Keratinocyte (primary cell): ENCODE measurements at regions not wholly inside any gene's neighbourhood (a gene's known extent, or its start where the extent isn't known, plus 50 kb on each side); places are given as distances from the start of the nearest gene placed in this dataset.
"Not testable (repeated sequence)": the region's sequence is repeated elsewhere in the genome, so short reads cannot be mapped to it uniquely, and the experiment has no call there.

Experiments
- DNase-seq: peaks from one replicate; pipeline ENCODE4 v3.0.0-alpha.2; 2011; ENCODE audit warnings: low read depth, missing footprints, low spot score
- FAIRE-seq: peaks from 2 replicates; lab custom pipeline; 2011; peaks lifted over from hg19 to GRCh38; lab: Jason Lieb, UNC
- H2AFZ ChIP-seq: 2 replicates; pipeline ENCODE4 v1.6.0; 2012; ENCODE audit warnings: low read length, control low read depth, inconsistent platforms; ENCODE audit not compliant: control insufficient read depth
- H3K27ac ChIP-seq: 2 replicates; pipeline ENCODE4 v1.5.1; 2011; ENCODE audit warnings: low read length; ENCODE audit not compliant: control insufficient read depth, insufficient read depth
- H3K27me3 ChIP-seq: 3 replicates; pipeline ENCODE4 v1.6.0; 2011; ENCODE audit warnings: low read length; ENCODE audit not compliant: control insufficient read depth, insufficient read depth; ENCODE audit errors: extremely low read depth
- H3K36me3 ChIP-seq, 2 experiments: 2 replicates in 1 of 2; 3 replicates in 1 of 2; pipeline ENCODE4 v1.5.1; 2011; ENCODE audit warnings: low read length in 2 of 2, mild to moderate bottlenecking in 1 of 2; ENCODE audit not compliant: control insufficient read depth in 2 of 2, insufficient read depth in 2 of 2; ENCODE audit errors: extremely low read depth in 1 of 2
- H3K4me1 ChIP-seq: 3 replicates; pipeline ENCODE4 v1.5.1; 2011; ENCODE audit warnings: low read length; ENCODE audit not compliant: control insufficient read depth, insufficient read depth; ENCODE audit errors: extremely low read depth
- H3K4me2 ChIP-seq: 3 replicates; pipeline ENCODE4 v1.6.0; 2011; ENCODE audit warnings: low read depth, low read length; ENCODE audit not compliant: control insufficient read depth, insufficient read depth; ENCODE audit errors: extremely low read depth
- H3K4me3 ChIP-seq, 3 experiments: fragments of 200-600 bp in 1 of 3; sonication (generic) in 1 of 3; 2 replicates in 2 of 3; 3 replicates in 1 of 3; pipeline ENCODE4 v1.5.1; 2011 to 2016; ENCODE audit warnings: low read length in 3 of 3, mild to moderate bottlenecking in 3 of 3, control low read depth in 2 of 3, inconsistent platforms in 1 of 3, low read depth in 1 of 3, mixed read lengths in 1 of 3, mixed run types in 1 of 3, moderate library complexity in 1 of 3; ENCODE audit not compliant: control insufficient read depth in 2 of 3, insufficient read depth in 2 of 3; ENCODE audit errors: extremely low read depth in 1 of 3
- H3K79me2 ChIP-seq: 2 replicates; pipeline ENCODE4 v1.6.0; 2012; ENCODE audit warnings: low read length; ENCODE audit not compliant: control insufficient read depth, insufficient read depth
- H3K9ac ChIP-seq: 3 replicates; pipeline ENCODE4 v1.6.0; 2011; ENCODE audit warnings: low read length; ENCODE audit not compliant: control insufficient read depth, insufficient read depth; ENCODE audit errors: extremely low read depth
- H3K9me1 ChIP-seq: 3 replicates; pipeline ENCODE4 v1.6.0; 2011; ENCODE audit warnings: low read length; ENCODE audit not compliant: control insufficient read depth, insufficient read depth; ENCODE audit errors: extremely low read depth
- H3K9me3 ChIP-seq: 2 replicates; pipeline ENCODE4 v1.5.1; 2012; ENCODE audit warnings: low read depth, low read length; ENCODE audit not compliant: control insufficient read depth
- H4K20me1 ChIP-seq: 3 replicates; pipeline ENCODE4 v1.6.0; 2011; ENCODE audit warnings: low read length; ENCODE audit not compliant: control insufficient read depth, insufficient read depth; ENCODE audit errors: extremely low read depth
- EZH2 ChIP-seq: IDR thresholded peaks from one replicate; pipeline ENCODE4 v1.6.1; 2012; ENCODE audit warnings: inconsistent platforms, mild to moderate bottlenecking, low read length, moderate library complexity
- dilution Hi-C: fragments of 300-500 bp; cut with MboI; formaldehyde crosslinking; loops from one replicate; pipeline ENCODE4 v1.7.0; 2020; ENCODE audit warnings: low sequenced_read_pairs; ENCODE audit not compliant: extremely low pct_ligation_motif_present
- TF ChIP-seq, protein P1 (sequence below), 3 experiments: IDR thresholded peaks in 1 of 3; conservative IDR thresholded peaks in 1 of 3; optimal IDR thresholded peaks in 1 of 3; 2 replicates in 2 of 3; 3 replicates in 1 of 3; pipeline versions ENCODE3 to v1.5.1; 2011; ENCODE audit warnings: low read length in 3 of 3, mild to moderate bottlenecking in 3 of 3, moderate library complexity in 2 of 3, control low read depth in 1 of 3, inconsistent platforms in 1 of 3; ENCODE audit not compliant: insufficient read depth in 2 of 3; ENCODE audit errors: extremely low read depth in 1 of 3

DNA sequence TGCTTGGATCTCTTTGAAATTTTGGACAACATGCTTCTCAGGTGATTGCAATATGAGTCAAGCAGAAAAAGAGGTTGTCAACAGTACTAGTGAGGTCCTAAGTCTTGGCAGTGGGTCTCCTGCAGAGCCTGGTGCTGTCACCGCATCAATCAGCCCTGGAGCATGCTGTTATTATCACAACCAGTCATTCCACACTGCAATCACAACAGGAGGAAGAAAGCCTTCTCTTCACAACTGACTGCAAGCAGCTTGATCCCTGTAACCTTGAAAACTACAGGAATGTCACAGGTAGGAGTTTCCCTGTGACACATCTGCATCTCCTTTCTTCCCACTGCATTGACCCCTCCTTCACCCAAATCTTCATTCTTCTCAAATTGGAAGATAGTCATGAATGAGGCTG, 451.1 kb upstream of the ATP11B start:
- no peaks in the 10 kb centered on the region for H3K36me3 ChIP-seq
- no peak for TF ChIP-seq EZH2
- TF ChIP-seq, protein P1, sequence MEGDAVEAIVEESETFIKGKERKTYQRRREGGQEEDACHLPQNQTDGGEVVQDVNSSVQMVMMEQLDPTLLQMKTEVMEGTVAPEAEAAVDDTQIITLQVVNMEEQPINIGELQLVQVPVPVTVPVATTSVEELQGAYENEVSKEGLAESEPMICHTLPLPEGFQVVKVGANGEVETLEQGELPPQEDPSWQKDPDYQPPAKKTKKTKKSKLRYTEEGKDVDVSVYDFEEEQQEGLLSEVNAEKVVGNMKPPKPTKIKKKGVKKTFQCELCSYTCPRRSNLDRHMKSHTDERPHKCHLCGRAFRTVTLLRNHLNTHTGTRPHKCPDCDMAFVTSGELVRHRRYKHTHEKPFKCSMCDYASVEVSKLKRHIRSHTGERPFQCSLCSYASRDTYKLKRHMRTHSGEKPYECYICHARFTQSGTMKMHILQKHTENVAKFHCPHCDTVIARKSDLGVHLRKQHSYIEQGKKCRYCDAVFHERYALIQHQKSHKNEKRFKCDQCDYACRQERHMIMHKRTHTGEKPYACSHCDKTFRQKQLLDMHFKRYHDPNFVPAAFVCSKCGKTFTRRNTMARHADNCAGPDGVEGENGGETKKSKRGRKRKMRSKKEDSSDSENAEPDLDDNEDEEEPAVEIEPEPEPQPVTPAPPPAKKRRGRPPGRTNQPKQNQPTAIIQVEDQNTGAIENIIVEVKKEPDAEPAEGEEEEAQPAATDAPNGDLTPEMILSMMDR (optimal IDR thresholded peaks at IDR 0.05 in 1 of 3, IDR thresholded peaks at IDR 0.05 in 1 of 3, conservative IDR thresholded peaks at IDR 0.05 in 1 of 3; ENCODE audit: extremely low read depth in 1 of 3, insufficient read depth in 2 of 3, low read length in 3 of 3), result no peak
- dilution Hi-C loops, result no loop called here
- no peaks in the 10 kb centered on the region for H4K20me1 ChIP-seq
- no peak for DNase-seq
- H3K4me3 ChIP-seq, result no peak overlapping the region
- no peak overlapping the region for H3K9ac ChIP-seq
- H3K27me3 ChIP-seq, result no peaks in the 10 kb centered on the region
- no peaks in the 10 kb centered on the region for H3K9me1 ChIP-seq
- H3K79me2 ChIP-seq, result no peaks in the 10 kb centered on the region
- FAIRE-seq, result peak; percentile 5
- no peak overlapping the region for H3K27ac ChIP-seq
- H3K9me3 ChIP-seq, result no peaks in the 10 kb centered on the region
- no peaks in the 10 kb centered on the region for H3K4me1 ChIP-seq
- no peak overlapping the region for H3K4me2 ChIP-seq
- no peak overlapping the region for H2AFZ ChIP-seq

DNA sequence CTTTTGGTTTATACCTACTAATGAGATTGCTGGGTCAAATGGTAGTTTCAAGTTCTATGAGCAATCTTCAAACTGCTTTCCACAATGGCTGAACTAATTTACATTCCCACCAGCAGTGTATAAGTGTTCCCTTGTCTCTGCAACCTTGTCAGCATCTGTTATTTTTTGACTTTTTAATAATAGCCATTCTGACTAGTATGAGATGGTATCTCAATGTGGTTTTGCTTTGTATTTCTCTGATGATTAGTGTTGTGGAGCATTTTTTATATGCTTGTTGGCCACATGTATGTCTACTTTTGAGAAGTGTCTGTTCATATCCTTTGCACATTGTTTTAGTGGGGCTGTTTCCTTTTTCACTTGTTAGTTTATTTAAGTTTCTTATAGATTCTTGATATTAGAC, 449.3 kb upstream of the ATP11B start:
- H3K9me1 ChIP-seq, H3K4me2 ChIP-seq, H3K4me1 ChIP-seq, H4K20me1 ChIP-seq, H3K79me2 ChIP-seq, H3K36me3 ChIP-seq, H3K9ac ChIP-seq, DNase-seq, dilution Hi-C loops, H3K9me3 ChIP-seq, H3K4me3 ChIP-seq, H3K27ac ChIP-seq, H2AFZ ChIP-seq, H3K27me3 ChIP-seq: not testable (repeated sequence)
- FAIRE-seq, result peak; percentile 41

DNA sequence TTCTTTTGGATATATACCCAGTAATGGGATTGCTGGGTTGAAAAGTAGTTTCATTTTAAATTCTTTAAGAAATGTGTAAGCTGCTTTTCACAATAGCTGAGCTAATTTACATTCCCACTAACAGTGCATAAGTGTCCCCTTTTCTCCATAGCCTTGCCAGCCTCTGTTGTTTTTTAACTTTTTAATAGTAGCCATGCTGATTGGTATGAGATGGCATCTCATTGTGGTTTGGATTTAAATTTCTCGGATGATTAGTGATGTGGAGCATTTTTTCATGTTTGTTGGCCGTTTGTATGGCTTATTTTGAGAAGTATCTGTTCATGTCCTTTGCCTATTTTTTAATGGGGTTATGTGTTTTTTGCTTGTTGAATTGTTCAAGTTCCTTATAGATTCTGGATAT, 444.3 kb upstream of the ATP11B start:
- TF ChIP-seq, protein P1 (optimal IDR thresholded peaks at IDR 0.05 in 1 of 3, IDR thresholded peaks at IDR 0.05 in 1 of 3, conservative IDR thresholded peaks at IDR 0.05 in 1 of 3; ENCODE audit: extremely low read depth in 1 of 3, insufficient read depth in 2 of 3, low read length in 3 of 3), result no peak
- no peak for TF ChIP-seq EZH2
- Histone ChIP-seq H3K9ac (no peak overlapping the region), H3K27ac (no peak overlapping the region), H3K36me3 (no peaks in the 10 kb centered on the region), H3K9me1 (no peaks in the 10 kb centered on the region), H2AFZ (no peak overlapping the region), H4K20me1 (no peaks in the 10 kb centered on the region), H3K4me3 (no peak overlapping the region), H3K9me3 (no peaks in the 10 kb centered on the region), H3K79me2 (no peaks in the 10 kb centered on the region), H3K27me3 (no peaks in the 10 kb centered on the region), H3K4me2 (no peak overlapping the region), H3K4me1 (no peaks in the 10 kb centered on the region)
- dilution Hi-C loops, result no loop called here
- DNase-seq, result no peak
- FAIRE-seq, result no peak
